Naive thymus-derived CD4-positive, alpha-beta T cell (primary cell): ENCODE measurements at regions not wholly inside any gene's neighbourhood (a gene's known extent, or its start where the extent isn't known, plus 50 kb on each side); places are given as distances from the start of the nearest gene placed in this dataset.

Experiments
- ATAC-seq: fragments of 150-1000 bp; cut with Tn5 transposase; 2 replicates; pipeline ENCODE4 v1.10.0; 2021; ENCODE audit warnings: mild to moderate bottlenecking, moderate library complexity
- CTCF ChIA-PET: fragments of 350-600 bp; sonication (Branson Sonifier 250); formaldehyde crosslinking; loops from one replicate; lab custom pipeline; 2021; ENCODE audit warnings: antibody characterized with exemption; lab: Charles Lee
- POLR2A ChIA-PET: fragments of 350-600 bp; sonication (Branson Sonifier 250); formaldehyde crosslinking; loops from one replicate; lab custom pipeline; 2021; ENCODE audit warnings: antibody characterized with exemption, inconsistent platforms; lab: Charles Lee
- DNase-seq, 9 donors: peaks; one replicate each; pipeline versions ENCODE4 v3.0.0 to v3.0.0-alpha.2; 2020 to 2022; ENCODE audit warnings: mixed read lengths in 1 of 9
- H3K27ac ChIP-seq: one replicate; pipeline ENCODE4 v1.7.0; 2013; ENCODE audit warnings: mild to moderate bottlenecking, low read depth, low read length, moderate library complexity
- H3K27me3 ChIP-seq, 2 donors: one replicate each; pipeline ENCODE4 v1.7.0; 2013; ENCODE audit warnings: low read length in 2 of 2, mild to moderate bottlenecking in 2 of 2, moderate library complexity in 2 of 2; ENCODE audit not compliant: control insufficient read depth in 2 of 2, insufficient read depth in 2 of 2
- H3K36me3 ChIP-seq, 3 experiments: 1 replicate in 2 of 3; 2 replicates in 1 of 3; pipeline ENCODE4 v1.7.0; 2013; ENCODE audit warnings: low read length in 3 of 3, mild to moderate bottlenecking in 3 of 3, moderate library complexity in 1 of 3; ENCODE audit not compliant: insufficient read depth in 3 of 3, control insufficient read depth in 2 of 3
- H3K4me1 ChIP-seq, 2 donors: one replicate each; pipeline ENCODE4 v1.7.0; 2013; ENCODE audit warnings: low read length in 2 of 2, mild to moderate bottlenecking in 2 of 2, moderate library complexity in 1 of 2; ENCODE audit not compliant: control insufficient read depth in 2 of 2, insufficient read depth in 2 of 2
- H3K4me3 ChIP-seq: 2 replicates; pipeline ENCODE4 v1.7.0; 2013; ENCODE audit warnings: mild to moderate bottlenecking, low read length
- H3K9me3 ChIP-seq, 3 experiments: 1 replicate in 2 of 3; 2 replicates in 1 of 3; pipeline ENCODE4 v1.7.0; 2013; ENCODE audit warnings: low read length in 3 of 3; ENCODE audit not compliant: control insufficient read depth in 2 of 3
- H3K27ac Mint-ChIP-seq, 9 donors: one replicate each; pipeline ENCODE4 v1.8.0; 2020 to 2022; ENCODE audit warnings: mixed read lengths in 9 of 9, mild to moderate bottlenecking in 8 of 9, moderate library complexity in 5 of 9, inconsistent platforms in 2 of 9
- H3K27me3 Mint-ChIP-seq, 5 donors: one replicate each; pipeline ENCODE4 v1.8.0; 2021 to 2022; ENCODE audit warnings: mixed read lengths in 5 of 5, mild to moderate bottlenecking in 1 of 5
- H3K36me3 Mint-ChIP-seq, 5 donors: one replicate each; pipeline ENCODE4 v1.8.0; 2020 to 2022; ENCODE audit warnings: mixed read lengths in 5 of 5, mild to moderate bottlenecking in 3 of 5, inconsistent platforms in 1 of 5
- H3K4me1 Mint-ChIP-seq, 7 donors: one replicate each; pipeline ENCODE4 v1.8.0; 2020 to 2022; ENCODE audit warnings: mixed read lengths in 7 of 7, mild to moderate bottlenecking in 3 of 7, inconsistent platforms in 1 of 7
- H3K4me3 Mint-ChIP-seq, 10 donors: one replicate each; pipeline ENCODE4 v1.8.0; 2020 to 2022; ENCODE audit warnings: mild to moderate bottlenecking in 10 of 10, mixed read lengths in 10 of 10, moderate library complexity in 6 of 10, inconsistent platforms in 2 of 10
- H3K9me3 Mint-ChIP-seq, 11 donors: one replicate each; pipeline ENCODE4 v1.8.0; 2020 to 2022; ENCODE audit warnings: mixed read lengths in 11 of 11, mild to moderate bottlenecking in 4 of 11, inconsistent platforms in 1 of 11, moderate library complexity in 1 of 11
- intact Hi-C, 2 donors: fragments of 100-400 bp; cut with micrococcal nuclease; formaldehyde crosslinking; loops; one replicate each; pipeline ENCODE4 v1.15.1; 2023

DNA sequence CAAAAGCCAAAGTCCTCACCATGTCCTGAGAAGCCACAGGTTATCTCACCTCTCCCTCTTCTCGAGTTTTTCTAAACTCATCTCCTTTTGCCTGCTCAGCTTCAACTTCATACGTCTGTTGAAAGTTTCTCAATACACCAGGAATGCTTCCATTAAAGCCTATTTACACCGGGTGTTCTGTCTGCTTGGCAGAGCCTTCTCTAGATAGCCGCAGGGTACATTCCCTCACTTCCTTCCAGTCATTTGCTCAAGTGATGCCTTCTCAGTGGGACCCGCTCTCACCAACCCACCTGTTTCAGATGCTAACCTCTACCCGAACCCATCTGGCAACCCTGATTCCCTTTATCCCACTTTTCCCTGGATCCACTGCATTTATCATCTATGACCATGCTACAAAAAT is 257.0 kb upstream of the ADGRL2 start:
- Mint-ChIP-seq H3K36me3 (no peaks in the 10 kb centered on the region), H3K4me1 (no peaks in the 10 kb centered on the region), H3K27me3 (peaks cover 0 to 3% (median 0%) of the 10 kb centered on the region in 5 donors), H3K9me3 (peaks cover 0 to 3% (median 0%) of the 10 kb centered on the region in 11 donors), H3K4me3 (no peak overlapping the region), H3K27ac (no peak overlapping the region)
- POLR2A ChIA-PET, result no interaction called here
- Histone ChIP-seq H3K27me3 (no peaks in the 10 kb centered on the region), H3K9me3 (no peaks in the 10 kb centered on the region), H3K27ac (no peak overlapping the region), H3K4me3 (no peak overlapping the region), H3K36me3 (no peaks in the 10 kb centered on the region), H3K4me1 (no peaks in the 10 kb centered on the region)
- CTCF ChIA-PET, result no interaction called here
- no peak for DNase-seq
- intact Hi-C loops, result no loop called here
- no peak for ATAC-seq

DNA sequence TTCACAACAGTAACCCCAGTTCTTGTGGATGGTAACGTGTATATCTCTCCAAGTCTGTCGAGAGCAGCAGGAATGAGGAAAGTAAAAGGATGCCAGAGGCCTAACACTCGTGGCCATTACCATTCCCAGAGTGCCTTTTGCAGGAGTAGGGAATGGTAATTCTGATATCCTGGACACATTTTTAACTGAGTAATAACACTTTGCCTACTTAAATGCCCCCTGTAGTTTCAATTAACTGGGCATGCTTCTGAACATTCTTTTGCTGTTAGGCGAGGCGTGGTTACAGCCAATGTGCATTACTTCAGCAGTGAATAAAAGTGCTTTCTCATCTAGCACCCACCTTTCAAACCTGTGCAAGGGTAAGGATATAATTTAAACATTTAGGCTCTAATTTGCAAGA is 258.5 kb upstream of the ADGRL2 start:
- Mint-ChIP-seq H3K27ac (no peak overlapping the region), H3K9me3 (peaks cover 0 to 3% (median 0%) of the 10 kb centered on the region in 11 donors), H3K36me3 (no peaks in the 10 kb centered on the region), H3K27me3 (peaks cover 0 to 3% (median 0%) of the 10 kb centered on the region in 5 donors), H3K4me3 (no peak overlapping the region), H3K4me1 (no peaks in the 10 kb centered on the region)
- CTCF ChIA-PET, result no interaction called here
- Histone ChIP-seq H3K4me1 (no peaks in the 10 kb centered on the region), H3K4me3 (no peak overlapping the region), H3K27me3 (no peaks in the 10 kb centered on the region), H3K9me3 (no peaks in the 10 kb centered on the region), H3K27ac (no peak overlapping the region), H3K36me3 (no peaks in the 10 kb centered on the region)
- POLR2A ChIA-PET, result no interaction called here
- DNase-seq, result no peak
- intact Hi-C loops, result no loop called here
- ATAC-seq, result no peak

DNA sequence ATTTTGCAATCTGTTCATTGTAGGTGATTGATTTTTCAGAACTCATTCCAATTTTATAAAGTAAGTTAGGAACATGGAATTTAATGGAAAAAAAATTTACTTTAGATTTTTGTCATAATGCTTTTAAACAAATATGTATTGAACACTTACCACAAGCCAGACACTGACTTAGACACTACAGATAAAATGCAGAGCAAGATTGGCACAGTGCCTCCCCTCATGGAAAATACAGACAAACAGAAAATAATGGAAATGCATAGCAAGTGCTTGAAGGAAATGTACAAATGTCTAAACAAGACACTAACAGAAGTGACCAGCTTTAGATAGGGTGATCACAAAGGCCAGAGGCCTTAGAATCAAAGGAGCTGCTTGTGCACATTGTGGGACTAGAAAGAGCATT is 260.5 kb upstream of the ADGRL2 start:
- no peaks in the 10 kb centered on the region for H3K36me3 ChIP-seq
- DNase-seq, result no peak
- no peak overlapping the region for H3K4me3 ChIP-seq
- H3K27me3 Mint-ChIP-seq, result peaks cover 0 to 3% (median 0%) of the 10 kb centered on the region in 5 donors
- intact Hi-C loops, result no loop called here
- H3K36me3 Mint-ChIP-seq, result no peaks in the 10 kb centered on the region
- H3K4me1 Mint-ChIP-seq, result no peaks in the 10 kb centered on the region
- H3K27ac Mint-ChIP-seq, result no peak overlapping the region
- H3K9me3 Mint-ChIP-seq, result peaks cover 0 to 3% (median 0%) of the 10 kb centered on the region in 11 donors
- ATAC-seq, result no peak
- no peaks in the 10 kb centered on the region for H3K4me1 ChIP-seq
- no peaks in the 10 kb centered on the region for H3K9me3 ChIP-seq
- H3K27ac ChIP-seq, result no peak overlapping the region
- H3K27me3 ChIP-seq, result no peaks in the 10 kb centered on the region
- H3K4me3 Mint-ChIP-seq, result no peak overlapping the region
- ChIA-PET CTCF (no interaction called here), POLR2A (no interaction called here)

DNA sequence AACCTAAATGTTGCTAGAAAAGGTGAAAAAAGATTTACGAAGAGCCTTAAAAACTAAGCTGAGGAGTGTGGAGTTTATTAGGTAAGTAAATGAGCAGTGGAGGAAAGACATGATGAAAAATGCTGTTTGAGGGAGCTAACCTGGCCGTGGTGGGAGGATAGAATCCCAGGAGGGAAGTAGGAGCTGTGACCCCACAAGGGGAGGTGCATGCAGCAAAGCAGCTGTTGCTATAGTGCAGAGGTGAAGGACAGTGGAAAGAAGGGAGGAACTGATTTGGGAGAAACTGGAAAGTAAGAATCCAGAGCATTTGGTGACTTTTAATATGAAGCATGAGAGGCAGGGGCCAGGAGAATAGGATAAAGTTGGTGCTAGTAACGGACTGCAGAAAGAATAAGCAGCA is 271.7 kb upstream of the ADGRL2 start:
- Histone ChIP-seq H3K4me3 (no peak overlapping the region), H3K9me3 (no peaks in the 10 kb centered on the region), H3K4me1 (no peaks in the 10 kb centered on the region), H3K27me3 (no peaks in the 10 kb centered on the region), H3K36me3 (no peaks in the 10 kb centered on the region), H3K27ac (no peak overlapping the region)
- ChIA-PET CTCF (no interaction called here), POLR2A (no interaction called here)
- intact Hi-C loops, result no loop called here
- Mint-ChIP-seq H3K27me3 (no peaks in the 10 kb centered on the region), H3K9me3 (peaks cover 0 to 1% (median 0%) of the 10 kb centered on the region in 11 donors), H3K4me3 (no peak overlapping the region), H3K27ac (no peak overlapping the region), H3K4me1 (no peaks in the 10 kb centered on the region), H3K36me3 (no peaks in the 10 kb centered on the region)
- ATAC-seq (no peak), DNase-seq (no peak)

DNA sequence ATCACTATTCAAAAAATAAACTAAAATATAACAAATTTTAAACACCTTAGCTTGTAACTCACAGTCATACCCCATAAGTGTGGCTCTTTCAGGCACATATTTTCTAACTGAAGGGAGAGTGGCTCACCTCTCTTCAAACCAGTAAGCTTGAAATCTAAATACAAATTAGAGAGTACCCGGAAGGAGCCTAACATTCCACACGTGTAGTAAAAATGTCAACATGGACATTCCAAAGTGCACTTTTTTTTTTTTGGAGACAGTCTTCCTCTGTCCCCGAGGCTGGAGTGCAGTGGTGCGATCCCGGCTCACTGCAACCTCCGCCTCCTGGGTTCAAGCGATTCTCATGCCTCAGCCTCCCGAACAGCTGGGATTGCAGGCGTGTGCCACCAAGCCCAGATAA is 275.6 kb upstream of the ADGRL2 start:
- POLR2A ChIA-PET, result interaction anchor here (0.6 kb wide), 1 partner anchor 652 kb away, joined by 5 read pairs; no protein-coding TSS in a partner anchor

DNA sequence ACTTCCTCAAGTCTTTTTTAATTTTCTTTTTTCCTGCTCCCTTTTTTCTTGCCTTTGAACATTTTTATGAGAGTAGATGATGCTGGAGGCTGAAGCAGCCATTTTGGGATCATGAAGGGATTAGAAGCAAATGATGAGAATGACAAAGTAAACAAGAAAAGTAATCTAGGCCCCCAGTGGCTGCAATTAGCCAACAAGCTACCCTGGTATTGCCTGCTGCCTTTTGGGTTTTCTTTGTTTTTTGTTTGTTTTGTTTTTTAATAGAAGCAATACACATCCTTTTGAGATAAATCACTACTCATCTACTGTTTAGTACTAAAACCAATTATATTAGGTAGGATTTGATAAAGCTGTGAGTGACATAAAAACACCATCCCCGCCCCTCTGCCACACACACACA is 280.7 kb upstream of the ADGRL2 start:
- ChIA-PET CTCF (no interaction called here), POLR2A (no interaction called here)
- H3K4me3 Mint-ChIP-seq, result no peak overlapping the region
- intact Hi-C loops, result no loop called here
- no peaks in the 10 kb centered on the region for H3K36me3 Mint-ChIP-seq
- peaks cover 0 to 8% (median 5%) of the 10 kb centered on the region in 5 donors for H3K27me3 Mint-ChIP-seq
- no peak overlapping the region for H3K4me3 ChIP-seq
- no peaks in the 10 kb centered on the region for H3K27me3 ChIP-seq
- ATAC-seq (no peak), DNase-seq (no peak)
- no peak overlapping the region for H3K27ac ChIP-seq
- no peaks in the 10 kb centered on the region for H3K4me1 Mint-ChIP-seq
- H3K27ac Mint-ChIP-seq, result no peak overlapping the region
- peaks cover 0 to 3% (median 0%) of the 10 kb centered on the region in 11 donors for H3K9me3 Mint-ChIP-seq
- no peaks in the 10 kb centered on the region for H3K4me1 ChIP-seq
- H3K36me3 ChIP-seq, result no peaks in the 10 kb centered on the region
- no peaks in the 10 kb centered on the region for H3K9me3 ChIP-seq

More for the DNA sequence above, 275.6 kb upstream of the ADGRL2 start:
- Mint-ChIP-seq H3K27me3 (peaks cover 0 to 5% (median 0%) of the 10 kb centered on the region in 5 donors), H3K4me1 (no peaks in the 10 kb centered on the region), H3K27ac (peak overlapping the region in 1 of 9 donors; percentile 51), H3K36me3 (no peaks in the 10 kb centered on the region), H3K4me3 (no peak overlapping the region), H3K9me3 (peaks cover 0 to 3% (median 0%) of the 10 kb centered on the region in 11 donors)
- no peak for DNase-seq
- no peaks in the 10 kb centered on the region for H3K36me3 ChIP-seq
- no peaks in the 10 kb centered on the region for H3K27me3 ChIP-seq
- no peaks in the 10 kb centered on the region for H3K4me1 ChIP-seq
- ATAC-seq, result no peak
- no peak overlapping the region for H3K27ac ChIP-seq
- CTCF ChIA-PET, result no interaction called here
- H3K4me3 ChIP-seq, result no peak overlapping the region
- no peaks in the 10 kb centered on the region for H3K9me3 ChIP-seq
- intact Hi-C loops, result no loop called here

DNA sequence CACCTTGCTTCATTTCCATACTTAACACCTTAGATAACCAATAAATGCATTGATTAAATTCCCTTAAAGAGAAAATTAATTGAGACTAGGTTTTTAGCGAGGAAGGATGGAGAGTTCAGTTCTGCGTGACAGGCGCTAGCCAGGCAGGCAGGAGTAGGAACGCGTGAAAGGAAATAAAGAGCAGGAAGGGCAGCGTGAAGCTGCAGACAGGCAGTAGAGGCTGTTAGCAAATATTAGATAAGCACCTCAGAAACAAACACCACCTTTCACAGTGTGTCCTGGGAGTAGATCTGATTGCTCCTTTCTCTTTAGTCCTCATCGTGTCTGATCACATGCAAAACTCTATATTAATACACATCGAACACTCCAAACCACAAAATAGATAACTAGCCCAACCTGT is 282.7 kb upstream of the ADGRL2 start:
- intact Hi-C loops, result no loop called here
- H3K4me1 Mint-ChIP-seq, result no peaks in the 10 kb centered on the region

More for the DNA sequence above, 282.7 kb upstream of the ADGRL2 start:
- DNase-seq (no peak), ATAC-seq (no peak)
- Mint-ChIP-seq H3K27ac (no peak overlapping the region), H3K27me3 (peaks cover 0 to 8% (median 5%) of the 10 kb centered on the region in 5 donors), H3K36me3 (no peaks in the 10 kb centered on the region), H3K9me3 (peaks cover 0 to 3% (median 0%) of the 10 kb centered on the region in 11 donors), H3K4me3 (no peak overlapping the region)
- Histone ChIP-seq H3K9me3 (no peaks in the 10 kb centered on the region), H3K4me1 (no peaks in the 10 kb centered on the region), H3K4me3 (no peak overlapping the region), H3K27ac (no peak overlapping the region), H3K27me3 (no peaks in the 10 kb centered on the region), H3K36me3 (no peaks in the 10 kb centered on the region)
- ChIA-PET CTCF (no interaction called here), POLR2A (no interaction called here)
